Ovary (tissue), 3 donors: ENCODE measurements at regions not wholly inside any gene's neighbourhood (a gene's known extent, or its start where the extent isn't known, plus 50 kb on each side); places are given as distances from the start of the nearest gene placed in this dataset.

Experiments
- POLR2A ChIP-seq: fragments of 450-650 bp; IDR thresholded peaks from one replicate; pipeline ENCODE4 v1.6.1; 2017; ENCODE audit warnings: antibody characterized with exemption, mild to moderate bottlenecking, moderate library complexity
- TF ChIP-seq, protein P1 (sequence below), 3 donors: fragments of 450-650 bp in 2 of 3; fragments of 200-600 bp in 1 of 3; IDR thresholded peaks; one replicate each; pipeline versions ENCODE4 v1.5.1 to v1.8.0; 2016 to 2022; ENCODE audit warnings: antibody characterized with exemption in 3 of 3, mild to moderate bottlenecking in 1 of 3
- donor health status: DM: no; HTN: no; CAD: no.

DNA sequence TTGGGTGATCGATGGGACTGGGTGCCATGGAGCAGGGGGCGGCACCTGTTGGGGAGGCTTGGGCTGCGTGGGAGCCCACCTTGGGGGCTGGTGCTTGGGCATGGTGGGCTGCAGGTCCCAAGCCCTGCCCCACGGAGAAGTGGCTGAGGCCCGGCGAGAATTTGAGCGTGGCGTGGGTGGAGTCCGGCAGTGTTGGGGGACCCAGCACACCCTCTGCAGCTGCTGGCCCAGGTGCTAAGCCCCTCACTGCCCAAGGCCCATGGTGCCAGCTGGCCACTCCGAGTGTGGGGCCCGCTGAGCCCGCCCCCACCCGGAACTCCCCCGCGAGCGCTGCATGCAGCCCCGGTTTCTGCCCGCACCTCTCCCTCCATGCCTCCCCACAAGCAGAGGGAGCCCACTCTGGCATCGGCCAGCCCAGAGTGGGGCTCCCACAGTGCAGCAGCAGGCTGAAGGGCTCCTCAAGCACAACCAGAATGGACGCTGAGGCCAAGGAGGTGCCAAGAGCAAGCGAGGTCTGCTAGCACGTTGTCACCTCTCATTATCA is 1178.6 kb upstream of the CDH10 start:
- TF ChIP-seq, protein P1, sequence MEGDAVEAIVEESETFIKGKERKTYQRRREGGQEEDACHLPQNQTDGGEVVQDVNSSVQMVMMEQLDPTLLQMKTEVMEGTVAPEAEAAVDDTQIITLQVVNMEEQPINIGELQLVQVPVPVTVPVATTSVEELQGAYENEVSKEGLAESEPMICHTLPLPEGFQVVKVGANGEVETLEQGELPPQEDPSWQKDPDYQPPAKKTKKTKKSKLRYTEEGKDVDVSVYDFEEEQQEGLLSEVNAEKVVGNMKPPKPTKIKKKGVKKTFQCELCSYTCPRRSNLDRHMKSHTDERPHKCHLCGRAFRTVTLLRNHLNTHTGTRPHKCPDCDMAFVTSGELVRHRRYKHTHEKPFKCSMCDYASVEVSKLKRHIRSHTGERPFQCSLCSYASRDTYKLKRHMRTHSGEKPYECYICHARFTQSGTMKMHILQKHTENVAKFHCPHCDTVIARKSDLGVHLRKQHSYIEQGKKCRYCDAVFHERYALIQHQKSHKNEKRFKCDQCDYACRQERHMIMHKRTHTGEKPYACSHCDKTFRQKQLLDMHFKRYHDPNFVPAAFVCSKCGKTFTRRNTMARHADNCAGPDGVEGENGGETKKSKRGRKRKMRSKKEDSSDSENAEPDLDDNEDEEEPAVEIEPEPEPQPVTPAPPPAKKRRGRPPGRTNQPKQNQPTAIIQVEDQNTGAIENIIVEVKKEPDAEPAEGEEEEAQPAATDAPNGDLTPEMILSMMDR (IDR thresholded peaks at IDR 0.05): no peak
- no peak for TF ChIP-seq POLR2A
